C4-2B (cell line): ENCODE measurements at regions not wholly inside any gene's neighbourhood (a gene's known extent, or its start where the extent isn't known, plus 50 kb on each side); places are given as distances from the start of the nearest gene placed in this dataset.

Experiments
- ZFX ChIP-seq: fragments of 450-650 bp; IDR thresholded peaks from 2 replicates; pipeline ENCODE4 v1.6.1; 2017
- TF ChIP-seq, protein P1 (sequence below): fragments of 450-650 bp; conservative IDR thresholded peaks from 2 replicates; pipeline ENCODE4 v1.5.1; 2017; ENCODE audit warnings: mild to moderate bottlenecking

DNA sequence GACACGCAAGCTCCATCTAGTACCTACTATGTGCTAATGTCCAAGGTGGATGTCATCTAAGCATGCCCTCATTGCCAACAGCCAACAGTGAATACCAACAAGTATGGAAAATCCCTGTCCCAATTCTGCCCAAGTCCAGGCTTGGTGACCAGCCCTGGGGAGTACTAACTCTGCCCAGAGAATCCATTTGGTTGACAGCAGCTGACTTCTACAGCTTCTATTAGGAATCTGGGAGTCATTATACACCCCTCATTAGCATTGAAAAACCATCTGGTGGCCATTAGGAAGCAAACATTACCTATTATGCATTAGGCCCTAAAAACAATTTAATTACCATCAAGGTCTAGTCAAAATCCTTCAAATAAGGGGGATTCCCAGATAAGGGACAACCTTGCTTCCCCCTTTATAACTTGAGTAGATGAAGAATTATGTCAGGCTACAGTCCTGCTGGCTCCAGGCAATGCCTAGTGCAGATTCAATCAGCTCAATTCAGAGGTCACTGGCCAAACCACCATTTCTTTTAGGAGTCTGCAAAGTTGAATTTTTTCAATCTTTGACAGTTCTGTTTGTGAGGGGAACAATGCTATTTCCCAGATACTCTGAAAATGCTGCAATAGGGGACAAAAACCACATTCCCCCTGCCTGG, 228.0 kb upstream of the LDB2 start:
- TF ChIP-seq, protein P1, sequence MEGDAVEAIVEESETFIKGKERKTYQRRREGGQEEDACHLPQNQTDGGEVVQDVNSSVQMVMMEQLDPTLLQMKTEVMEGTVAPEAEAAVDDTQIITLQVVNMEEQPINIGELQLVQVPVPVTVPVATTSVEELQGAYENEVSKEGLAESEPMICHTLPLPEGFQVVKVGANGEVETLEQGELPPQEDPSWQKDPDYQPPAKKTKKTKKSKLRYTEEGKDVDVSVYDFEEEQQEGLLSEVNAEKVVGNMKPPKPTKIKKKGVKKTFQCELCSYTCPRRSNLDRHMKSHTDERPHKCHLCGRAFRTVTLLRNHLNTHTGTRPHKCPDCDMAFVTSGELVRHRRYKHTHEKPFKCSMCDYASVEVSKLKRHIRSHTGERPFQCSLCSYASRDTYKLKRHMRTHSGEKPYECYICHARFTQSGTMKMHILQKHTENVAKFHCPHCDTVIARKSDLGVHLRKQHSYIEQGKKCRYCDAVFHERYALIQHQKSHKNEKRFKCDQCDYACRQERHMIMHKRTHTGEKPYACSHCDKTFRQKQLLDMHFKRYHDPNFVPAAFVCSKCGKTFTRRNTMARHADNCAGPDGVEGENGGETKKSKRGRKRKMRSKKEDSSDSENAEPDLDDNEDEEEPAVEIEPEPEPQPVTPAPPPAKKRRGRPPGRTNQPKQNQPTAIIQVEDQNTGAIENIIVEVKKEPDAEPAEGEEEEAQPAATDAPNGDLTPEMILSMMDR, result no peak
- TF ChIP-seq ZFX, result no peak
